Osteocyte (in vitro differentiated cells): ENCODE measurements at regions not wholly inside any gene's neighbourhood (a gene's known extent, or its start where the extent isn't known, plus 50 kb on each side); places are given as distances from the start of the nearest gene placed in this dataset.

Experiments used
- DNase-seq: peaks from one replicate; pipeline ENCODE4 v3.0.0; 2021; ENCODE audit warnings: mixed read lengths; ENCODE audit not compliant: unreplicated experiment; ENCODE audit errors: extremely low spot score
- H3K27ac Mint-ChIP-seq: one replicate; pipeline ENCODE4 v1.8.0; 2021; ENCODE audit warnings: mild to moderate bottlenecking, mixed read lengths; ENCODE audit not compliant: unreplicated experiment
- H3K27me3 Mint-ChIP-seq: one replicate; pipeline ENCODE4 v1.8.0; 2021; ENCODE audit warnings: mixed read lengths; ENCODE audit not compliant: unreplicated experiment
- H3K36me3 Mint-ChIP-seq: one replicate; pipeline ENCODE4 v1.8.0; 2021; ENCODE audit warnings: mixed read lengths; ENCODE audit not compliant: unreplicated experiment
- H3K4me1 Mint-ChIP-seq: one replicate; pipeline ENCODE4 v1.8.0; 2021; ENCODE audit warnings: mixed read lengths; ENCODE audit not compliant: unreplicated experiment
- H3K4me3 Mint-ChIP-seq: one replicate; pipeline ENCODE4 v1.8.0; 2021; ENCODE audit warnings: mild to moderate bottlenecking, moderate library complexity, mixed read lengths; ENCODE audit not compliant: unreplicated experiment
- H3K9me3 Mint-ChIP-seq: one replicate; pipeline ENCODE4 v1.8.0; 2021; ENCODE audit warnings: mixed read lengths; ENCODE audit not compliant: unreplicated experiment
- TF ChIP-seq, protein P1 (sequence below): fragments of 200-600 bp; sonication (generic); IDR thresholded peaks from 2 replicates; pipeline ENCODE4 v1.5.0; 2021; ENCODE audit warnings: antibody characterized with exemption, mild to moderate bottlenecking, moderate library complexity

DNA sequence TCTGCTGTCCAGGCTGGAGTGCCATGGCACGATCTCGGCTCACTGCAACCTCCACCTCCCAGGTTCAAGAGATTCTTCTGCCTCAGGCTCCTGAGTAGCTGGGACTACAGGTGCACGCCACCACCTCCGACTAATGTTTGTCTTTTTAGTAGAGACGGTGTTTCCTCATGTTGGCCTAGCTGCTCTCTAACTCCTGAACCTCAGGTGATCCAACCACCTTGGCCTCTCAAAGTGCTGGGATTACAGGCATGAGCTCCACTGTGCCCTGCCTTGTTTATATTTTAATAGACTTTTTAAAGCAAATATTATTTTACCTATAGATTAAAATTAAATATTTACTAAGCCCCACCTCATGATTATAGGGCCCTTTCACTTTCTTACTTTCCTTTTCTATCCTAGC is 483.2 kb upstream of the EPHA7 start:
- H3K4me3 Mint-ChIP-seq, result no peak overlapping the region
- TF ChIP-seq, protein P1, sequence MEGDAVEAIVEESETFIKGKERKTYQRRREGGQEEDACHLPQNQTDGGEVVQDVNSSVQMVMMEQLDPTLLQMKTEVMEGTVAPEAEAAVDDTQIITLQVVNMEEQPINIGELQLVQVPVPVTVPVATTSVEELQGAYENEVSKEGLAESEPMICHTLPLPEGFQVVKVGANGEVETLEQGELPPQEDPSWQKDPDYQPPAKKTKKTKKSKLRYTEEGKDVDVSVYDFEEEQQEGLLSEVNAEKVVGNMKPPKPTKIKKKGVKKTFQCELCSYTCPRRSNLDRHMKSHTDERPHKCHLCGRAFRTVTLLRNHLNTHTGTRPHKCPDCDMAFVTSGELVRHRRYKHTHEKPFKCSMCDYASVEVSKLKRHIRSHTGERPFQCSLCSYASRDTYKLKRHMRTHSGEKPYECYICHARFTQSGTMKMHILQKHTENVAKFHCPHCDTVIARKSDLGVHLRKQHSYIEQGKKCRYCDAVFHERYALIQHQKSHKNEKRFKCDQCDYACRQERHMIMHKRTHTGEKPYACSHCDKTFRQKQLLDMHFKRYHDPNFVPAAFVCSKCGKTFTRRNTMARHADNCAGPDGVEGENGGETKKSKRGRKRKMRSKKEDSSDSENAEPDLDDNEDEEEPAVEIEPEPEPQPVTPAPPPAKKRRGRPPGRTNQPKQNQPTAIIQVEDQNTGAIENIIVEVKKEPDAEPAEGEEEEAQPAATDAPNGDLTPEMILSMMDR, result no peak
- H3K36me3 Mint-ChIP-seq, result no peaks in the 10 kb centered on the region
- peaks cover 5% of the 10 kb centered on the region for H3K4me1 Mint-ChIP-seq
- no peak overlapping the region for H3K27ac Mint-ChIP-seq
- no peaks in the 10 kb centered on the region for H3K27me3 Mint-ChIP-seq
- DNase-seq, result no peak
- H3K9me3 Mint-ChIP-seq, result peaks cover 10% of the 10 kb centered on the region

DNA sequence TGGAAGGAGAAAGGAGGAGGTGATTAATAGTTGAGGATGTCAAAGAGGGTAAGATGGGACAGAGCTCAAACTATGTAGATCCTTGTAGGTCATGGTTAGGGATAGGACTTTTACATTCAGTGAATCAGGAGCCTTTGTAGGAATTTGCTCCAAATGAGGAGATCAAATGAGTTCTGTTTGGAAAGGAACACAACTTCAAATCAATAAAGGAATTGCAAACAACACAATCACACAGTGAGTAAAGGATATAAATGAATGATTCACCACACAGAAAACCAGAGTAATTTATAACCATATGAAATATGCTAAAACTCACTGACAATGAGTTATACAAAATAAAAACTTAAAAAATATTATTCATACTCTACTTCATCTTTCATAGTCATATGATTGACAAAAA is 480.8 kb upstream of the EPHA7 start:
- Mint-ChIP-seq H3K27ac (no peak overlapping the region), H3K27me3 (no peaks in the 10 kb centered on the region), H3K4me1 (peaks cover 18% of the 10 kb centered on the region), H3K4me3 (no peak overlapping the region), H3K9me3 (peaks cover 4% of the 10 kb centered on the region), H3K36me3 (no peaks in the 10 kb centered on the region)
- TF ChIP-seq, protein P1, result no peak
- no peak for DNase-seq

DNA sequence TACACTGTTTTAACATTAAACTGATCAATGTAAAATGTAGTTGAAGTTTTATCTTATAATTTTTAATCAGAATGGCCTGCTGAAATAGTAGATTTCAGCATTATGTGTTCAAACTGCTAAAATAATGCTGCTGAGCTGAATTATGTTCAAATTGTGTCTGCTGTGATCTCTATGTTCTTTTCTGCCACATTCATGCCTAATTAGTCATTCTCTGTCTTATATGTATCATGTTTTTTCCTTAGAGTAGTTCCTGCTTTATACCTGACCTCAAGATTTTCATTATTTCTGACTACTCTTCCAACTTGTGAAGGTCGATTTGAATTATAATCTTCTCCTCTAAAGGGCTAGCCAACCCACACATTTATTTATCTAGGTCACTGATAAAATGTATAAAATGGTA is 476.7 kb upstream of the EPHA7 start:
- H3K36me3 Mint-ChIP-seq, result peaks cover 4% of the 10 kb centered on the region
- no peak for DNase-seq
- peaks cover 10% of the 10 kb centered on the region for H3K9me3 Mint-ChIP-seq
- TF ChIP-seq, protein P1, result no peak
- no peak overlapping the region for H3K4me3 Mint-ChIP-seq
- H3K27ac Mint-ChIP-seq, result peak overlapping the region; percentile 74
- H3K27me3 Mint-ChIP-seq, result no peaks in the 10 kb centered on the region
- H3K4me1 Mint-ChIP-seq, result peaks cover 30% of the 10 kb centered on the region

DNA sequence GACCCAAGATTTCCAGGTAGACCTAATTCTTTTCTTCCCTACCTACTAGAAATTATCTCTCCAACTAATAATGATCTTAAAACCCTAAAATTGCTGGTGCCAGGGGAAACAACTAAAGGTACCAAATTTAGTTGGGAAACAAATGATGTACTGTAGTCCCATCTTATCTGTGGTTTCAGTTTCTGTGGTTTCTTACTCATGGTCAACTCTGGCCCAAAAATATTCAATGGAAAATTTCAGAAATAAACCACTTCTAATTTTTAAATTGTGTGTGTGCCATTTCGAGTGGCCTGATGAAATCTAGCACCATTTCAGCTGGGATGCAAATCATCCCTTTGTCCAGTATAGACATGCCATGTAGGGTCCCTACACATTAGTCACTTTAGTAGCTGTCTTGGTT is 475.2 kb upstream of the EPHA7 start:
- no peak for DNase-seq
- Mint-ChIP-seq H3K4me3 (no peak overlapping the region), H3K27me3 (no peaks in the 10 kb centered on the region), H3K36me3 (peaks cover 10% of the 10 kb centered on the region), H3K27ac (peak overlapping the region; percentile 47), H3K9me3 (peaks cover 10% of the 10 kb centered on the region), H3K4me1 (peaks cover 32% of the 10 kb centered on the region)
- TF ChIP-seq, protein P1, result no peak

DNA sequence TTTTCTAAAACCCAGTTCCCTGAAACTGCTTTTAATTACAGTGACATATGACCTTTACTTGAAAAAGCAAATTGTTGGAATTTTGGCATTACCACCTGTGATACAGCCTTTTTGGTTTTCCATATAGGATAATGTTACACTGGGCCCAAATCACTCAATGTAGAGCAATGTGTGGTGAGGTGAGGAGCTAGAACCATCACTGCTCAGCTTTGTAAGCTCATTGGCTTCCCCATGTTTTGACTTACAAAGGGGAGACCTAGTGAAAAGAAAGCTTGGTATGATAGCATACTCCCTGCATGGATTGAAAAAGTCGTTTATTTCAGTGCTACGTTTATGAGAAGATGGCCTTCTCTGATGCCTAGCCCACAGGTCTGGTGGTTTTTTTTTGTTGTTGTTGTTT is 470.4 kb upstream of the EPHA7 start:
- H3K4me1 Mint-ChIP-seq, result peaks cover 61% of the 10 kb centered on the region
- H3K27ac Mint-ChIP-seq, result no peak overlapping the region
- DNase-seq, result no peak
- TF ChIP-seq, protein P1, result no peak
- H3K27me3 Mint-ChIP-seq, result no peaks in the 10 kb centered on the region
- H3K4me3 Mint-ChIP-seq, result no peak overlapping the region
- peaks cover 15% of the 10 kb centered on the region for H3K36me3 Mint-ChIP-seq
- H3K9me3 Mint-ChIP-seq, result peaks cover 15% of the 10 kb centered on the region
